Uterus (tissue), 2 donors: ENCODE measurements at regions not wholly inside any gene's neighbourhood (a gene's known extent, or its start where the extent isn't known, plus 50 kb on each side); places are given as distances from the start of the nearest gene placed in this dataset.

Experiments
- POLR2A ChIP-seq, 2 donors: fragments of 450-650 bp; IDR thresholded peaks; one replicate each; pipeline ENCODE4 v1.6.1; 2016; ENCODE audit warnings: antibody characterized with exemption in 2 of 2, mild to moderate bottlenecking in 1 of 2, moderate library complexity in 1 of 2
- TF ChIP-seq, protein P1 (sequence below), 4 experiments: fragments of 200-600 bp in 2 of 4; fragments of 450-650 bp in 2 of 4; sonication (generic) in 2 of 4; IDR thresholded peaks; one replicate each; pipeline ENCODE4 v1.5.1; 2016 to 2019; ENCODE audit warnings: antibody characterized with exemption in 4 of 4, mild to moderate bottlenecking in 2 of 4, moderate library complexity in 1 of 4

- TF ChIP-seq, protein P1, sequence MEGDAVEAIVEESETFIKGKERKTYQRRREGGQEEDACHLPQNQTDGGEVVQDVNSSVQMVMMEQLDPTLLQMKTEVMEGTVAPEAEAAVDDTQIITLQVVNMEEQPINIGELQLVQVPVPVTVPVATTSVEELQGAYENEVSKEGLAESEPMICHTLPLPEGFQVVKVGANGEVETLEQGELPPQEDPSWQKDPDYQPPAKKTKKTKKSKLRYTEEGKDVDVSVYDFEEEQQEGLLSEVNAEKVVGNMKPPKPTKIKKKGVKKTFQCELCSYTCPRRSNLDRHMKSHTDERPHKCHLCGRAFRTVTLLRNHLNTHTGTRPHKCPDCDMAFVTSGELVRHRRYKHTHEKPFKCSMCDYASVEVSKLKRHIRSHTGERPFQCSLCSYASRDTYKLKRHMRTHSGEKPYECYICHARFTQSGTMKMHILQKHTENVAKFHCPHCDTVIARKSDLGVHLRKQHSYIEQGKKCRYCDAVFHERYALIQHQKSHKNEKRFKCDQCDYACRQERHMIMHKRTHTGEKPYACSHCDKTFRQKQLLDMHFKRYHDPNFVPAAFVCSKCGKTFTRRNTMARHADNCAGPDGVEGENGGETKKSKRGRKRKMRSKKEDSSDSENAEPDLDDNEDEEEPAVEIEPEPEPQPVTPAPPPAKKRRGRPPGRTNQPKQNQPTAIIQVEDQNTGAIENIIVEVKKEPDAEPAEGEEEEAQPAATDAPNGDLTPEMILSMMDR (IDR thresholded peaks at IDR 0.05) = no peak
- no peak for TF ChIP-seq POLR2A (IDR thresholded peaks at IDR 0.05)
Measured at GRCh38 chr20:6575912-6576401, 191.5 kb upstream of the BMP2 start.
